Neural cell (in vitro differentiated cells): ENCODE measurements at regions not wholly inside any gene's neighbourhood (a gene's known extent, or its start where the extent isn't known, plus 50 kb on each side); places are given as distances from the start of the nearest gene placed in this dataset.

ENCODE experiments used
- EZH2 ChIP-seq: fragments of 200-600, 300-800 bp; shearing (Covaris generic), sonication (generic); IDR thresholded peaks from 2 replicates; pipeline ENCODE4 v1.6.1; 2014; ENCODE audit warnings: antibody characterized with exemption, low read length, borderline replicate concordance, mild to moderate bottlenecking; ENCODE audit not compliant: insufficient read depth, poor library complexity, severe bottlenecking
- TAF1 ChIP-seq: IDR thresholded peaks from 2 replicates; pipeline ENCODE4 v1.6.1; 2012; ENCODE audit warnings: low read depth

DNA sequence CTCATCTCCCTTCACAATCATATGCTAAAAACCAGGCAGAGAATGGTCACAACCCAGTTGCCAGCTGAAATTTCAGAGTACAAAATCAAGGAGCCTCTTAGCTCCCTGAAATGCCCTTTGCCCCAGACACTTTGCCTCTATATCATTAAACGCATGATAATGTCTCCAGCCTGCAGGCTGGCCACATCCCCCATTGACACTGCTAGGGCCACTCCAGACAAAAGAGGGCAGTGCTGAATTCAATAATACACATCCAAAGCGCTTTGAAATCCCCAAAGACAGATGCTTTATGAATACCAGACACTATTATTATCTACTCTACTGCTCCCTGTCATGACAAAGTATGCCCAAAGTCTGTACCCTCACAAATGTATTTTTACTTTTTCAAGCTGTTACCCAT lies 348.3 kb upstream of the POU3F2 start:
- TF ChIP-seq TAF1 (no peak), EZH2 (no peak)
